HT-29 (cell line): ENCODE measurements at regions not wholly inside any gene's neighbourhood (a gene's known extent, or its start where the extent isn't known, plus 50 kb on each side); places are given as distances from the start of the nearest gene placed in this dataset.
"Not testable (repeated sequence)": the region's sequence is repeated elsewhere in the genome, so short reads cannot be mapped to it uniquely, and the experiment has no call there.

Experiments
- DNase-seq: peaks from one replicate; pipeline ENCODE4 v3.0.0-alpha.2; 2015; ENCODE audit warnings: low spot score

DNA sequence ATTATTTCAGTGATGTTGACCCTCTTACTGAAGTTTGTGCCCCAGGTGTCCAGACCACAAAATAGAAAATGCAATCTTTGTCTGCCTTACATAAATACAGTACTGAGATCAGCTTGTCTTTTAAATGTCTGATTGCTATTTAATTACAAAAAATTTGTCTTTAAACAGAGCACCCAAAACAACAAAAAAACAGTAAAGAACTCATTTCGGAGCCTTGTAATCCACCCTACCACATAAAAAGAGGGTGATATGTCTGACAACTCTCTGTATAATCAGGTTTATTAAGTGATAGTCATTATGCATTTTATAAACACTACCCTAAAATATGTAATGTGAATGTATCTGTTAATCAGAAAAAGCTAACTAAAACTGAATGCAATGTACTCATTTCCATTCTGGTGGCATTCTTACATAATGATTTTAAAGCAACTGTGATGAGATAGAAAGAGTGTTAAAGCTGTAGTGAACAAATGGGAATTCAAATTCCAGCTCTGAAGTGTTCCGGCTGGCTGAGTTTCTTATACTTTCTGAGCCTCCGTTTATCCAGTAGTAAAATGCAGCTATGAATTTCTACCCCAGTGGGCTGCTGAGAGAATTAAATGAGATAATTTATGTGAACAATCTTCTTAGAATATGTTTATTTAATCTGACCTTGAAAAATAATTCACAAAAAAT, 486.6 kb downstream of the USP25 start:
- DNase-seq, result no peak

DNA sequence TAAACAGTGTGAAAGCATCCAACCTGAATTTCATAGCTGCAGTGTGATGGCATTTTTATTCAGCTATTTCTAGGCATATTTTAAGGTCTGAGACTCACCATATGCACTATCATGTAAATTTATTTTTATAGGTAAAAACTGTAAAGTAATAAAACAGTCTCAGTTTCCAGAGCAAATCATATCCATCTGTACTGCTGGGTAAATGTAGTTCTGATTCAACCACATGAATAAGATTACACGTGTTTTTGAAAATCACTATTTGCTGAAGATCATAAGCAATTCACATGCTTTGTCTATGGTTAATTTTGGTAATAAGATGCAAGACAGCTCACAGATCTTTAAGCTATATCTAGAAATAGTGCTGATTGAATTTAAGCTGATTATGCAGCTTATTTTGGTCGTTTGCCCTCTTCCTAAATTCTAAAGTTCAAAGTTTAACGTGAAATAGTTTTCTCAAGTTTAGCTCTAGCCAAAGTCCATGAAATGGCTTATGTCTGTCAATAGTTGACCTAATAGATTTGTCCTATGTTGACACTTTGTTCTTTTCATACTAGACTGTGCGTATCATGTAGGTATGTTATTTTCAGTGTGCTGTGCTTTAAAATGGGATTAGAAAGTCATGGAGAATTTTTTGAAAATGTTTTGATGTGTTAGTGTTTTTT, 489.0 kb downstream of the USP25 start:
- DNase-seq, result no peak

DNA sequence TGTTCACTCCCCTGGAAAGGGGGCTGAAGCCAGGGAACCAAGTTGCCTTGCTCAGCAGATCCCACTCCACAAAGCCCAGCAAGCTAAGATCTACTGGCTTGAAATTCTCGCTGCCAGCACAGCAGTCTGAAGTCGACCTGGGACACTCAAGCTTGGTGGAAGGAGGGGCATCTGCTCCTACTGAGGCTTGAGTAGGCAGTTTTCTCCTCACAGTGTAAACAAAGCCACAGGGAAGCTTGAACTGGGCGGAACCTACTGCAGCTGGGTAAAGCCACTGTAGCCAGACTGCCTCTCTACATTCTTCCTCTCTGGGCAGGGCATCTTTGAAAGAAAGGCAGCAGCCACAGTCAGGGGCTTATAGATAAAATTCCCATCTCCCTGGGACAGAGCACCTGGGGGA, 495.0 kb downstream of the USP25 start:
- DNase-seq, result not testable (repeated sequence)

GRCh38 chr21:16239659-16240265, 510.0 kb downstream of the USP25 start:
- no peak for DNase-seq

GRCh38 chr21:16241016-16241415, 511.2 kb downstream of the USP25 start:
- no peak for DNase-seq

DNA sequence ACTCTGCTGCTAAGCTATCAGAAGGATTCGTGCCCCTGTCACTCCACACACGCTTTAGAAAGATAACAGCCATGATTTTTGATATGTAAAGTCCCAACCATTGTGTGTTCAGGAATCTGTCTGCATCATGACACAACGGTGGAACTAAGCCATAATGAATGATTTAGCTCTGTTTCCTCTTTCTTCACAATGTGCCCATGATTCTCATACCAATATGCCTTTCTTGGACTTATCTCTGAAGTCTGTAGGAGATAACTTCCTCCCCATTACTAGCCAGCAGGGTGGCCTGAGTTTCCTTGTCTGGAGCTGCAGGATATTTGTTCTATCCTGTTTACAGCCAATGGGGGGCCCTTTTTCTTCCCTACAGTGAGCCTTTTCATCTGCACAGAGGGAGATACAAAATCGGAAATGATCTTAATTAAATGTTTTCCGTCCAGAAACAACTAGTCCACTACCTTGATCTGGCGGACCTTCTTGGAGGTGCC, 511.7 kb downstream of the USP25 start:
- no peak for DNase-seq

DNA sequence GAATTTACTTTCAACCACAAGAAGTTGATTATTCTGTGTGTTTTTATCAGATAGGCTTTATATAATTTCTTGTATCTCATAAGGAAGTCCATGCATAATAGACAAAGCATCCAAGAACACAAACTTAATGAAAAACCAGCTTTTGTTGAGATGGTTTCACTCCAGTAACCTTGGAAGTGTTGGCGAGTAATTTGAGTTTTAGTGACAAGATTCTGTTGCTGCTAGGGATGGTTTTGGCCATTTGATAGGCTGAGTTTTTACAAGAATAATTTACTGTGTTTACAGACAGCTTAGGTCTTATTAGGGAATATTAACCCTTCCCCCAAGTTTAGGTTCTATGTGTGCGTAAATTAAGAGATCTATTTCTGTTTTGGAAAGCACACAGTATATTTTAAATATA, 513.6 kb downstream of the USP25 start:
- no peak for DNase-seq

- no peak for DNase-seq
These were observed 518.9 kb downstream of the USP25 start for GRCh38 chr21:16248705-16249104.

DNA sequence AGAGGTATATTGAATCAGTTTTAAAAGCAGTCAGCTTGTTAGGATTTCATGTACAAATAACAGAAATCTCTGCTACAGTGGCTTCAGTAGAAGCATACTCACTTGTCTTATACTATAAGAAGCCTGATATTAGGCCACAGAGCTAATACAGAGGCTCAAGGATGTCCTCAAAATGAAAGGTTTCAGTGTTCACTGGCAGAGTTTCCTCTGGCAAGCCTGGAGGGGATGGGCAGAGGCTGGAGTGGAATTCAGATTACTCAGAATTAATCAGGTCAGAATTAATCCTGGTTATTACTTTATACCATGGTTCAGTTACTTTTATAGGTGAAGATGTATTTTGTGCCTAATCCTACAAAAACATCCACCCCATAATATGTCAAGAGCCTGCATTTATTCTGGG, 520.5 kb downstream of the USP25 start:
- DNase-seq, result no peak

GRCh38 chr21:16258844-16259611, 529.2 kb downstream of the USP25 start:
- DNase-seq, result no peak

DNA sequence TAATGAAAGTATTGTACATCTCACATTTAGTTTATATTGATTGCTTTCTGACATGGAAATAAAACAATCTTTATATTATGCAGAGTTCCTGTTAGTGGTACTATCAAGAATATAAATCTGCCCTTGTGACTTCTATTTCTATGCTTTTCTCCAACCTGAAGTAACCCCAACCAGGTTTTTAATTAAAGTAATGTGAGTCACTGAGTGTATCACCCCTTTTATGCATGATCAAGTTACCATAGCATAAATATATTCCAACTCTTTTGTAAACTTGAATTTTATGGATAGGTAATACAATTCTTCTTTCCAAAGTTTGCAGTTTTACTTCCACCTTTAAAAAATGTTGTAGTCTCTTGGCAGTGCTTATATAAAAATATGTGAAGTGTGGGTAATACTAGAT, 532.3 kb downstream of the USP25 start:
- DNase-seq, result no peak

DNA sequence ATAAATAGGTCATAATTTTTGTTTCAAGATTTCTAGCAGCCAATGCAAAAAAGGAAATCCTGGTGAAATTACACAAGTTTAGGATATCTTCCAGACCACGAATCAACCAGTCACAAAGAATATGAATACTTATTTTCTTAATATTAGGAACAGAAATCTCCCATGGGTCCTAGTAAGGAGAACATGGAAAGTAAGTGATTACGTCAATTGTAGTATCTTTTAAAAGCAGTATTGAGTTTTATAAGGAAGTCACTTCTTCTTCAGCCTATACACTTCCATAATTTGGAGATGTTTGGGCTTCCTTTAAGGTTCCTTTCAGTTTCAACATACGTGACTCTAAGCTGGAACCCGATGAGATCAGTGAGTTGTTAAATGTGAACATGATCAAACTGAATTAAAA, 534.5 kb downstream of the USP25 start:
- DNase-seq, result no peak

- DNase-seq, result no peak
These were observed 539.7 kb downstream of the USP25 start for GRCh38 chr21:16269476-16269875.

GRCh38 chr21:16279731-16280581, 550.2 kb downstream of the USP25 start:
- no peak for DNase-seq

DNA sequence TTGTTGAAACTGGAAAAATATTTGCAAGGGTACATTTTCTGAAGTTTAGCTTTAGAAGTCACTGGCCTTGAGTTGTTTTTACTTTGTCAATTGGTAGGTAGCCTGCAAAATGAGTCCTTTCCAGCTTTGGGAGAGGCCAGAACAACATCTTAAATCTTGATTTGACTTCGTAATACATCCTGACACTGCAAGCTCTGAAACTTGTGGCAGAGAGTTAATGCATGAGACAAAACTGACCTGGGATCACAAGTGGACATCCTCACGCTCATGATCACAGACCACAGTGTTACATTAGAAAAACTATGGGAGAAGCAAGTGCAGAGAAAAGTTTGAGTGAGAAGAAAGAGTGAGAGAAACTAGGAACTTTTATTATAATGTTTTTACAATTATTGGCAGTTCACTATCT, 550.9 kb downstream of the USP25 start:
- no peak for DNase-seq

DNA sequence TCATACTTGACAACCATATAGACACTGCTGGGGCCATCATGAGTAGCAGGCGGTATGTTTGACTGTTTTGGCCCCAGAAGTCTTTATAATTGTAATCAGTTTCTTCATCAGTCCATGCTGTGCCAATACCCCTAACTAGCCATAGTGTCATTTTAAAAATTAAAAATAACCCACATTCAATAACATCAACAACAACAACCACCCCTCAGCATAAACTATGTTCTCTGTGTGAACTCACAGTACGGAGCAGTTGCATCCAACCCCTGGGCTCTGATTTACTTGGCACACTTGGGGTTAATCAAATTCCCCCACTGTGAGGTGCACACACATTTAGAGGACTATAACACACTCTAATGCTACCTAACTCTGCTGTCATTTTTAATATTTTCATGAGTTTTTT, 553.7 kb downstream of the USP25 start:
- DNase-seq, result no peak

DNA sequence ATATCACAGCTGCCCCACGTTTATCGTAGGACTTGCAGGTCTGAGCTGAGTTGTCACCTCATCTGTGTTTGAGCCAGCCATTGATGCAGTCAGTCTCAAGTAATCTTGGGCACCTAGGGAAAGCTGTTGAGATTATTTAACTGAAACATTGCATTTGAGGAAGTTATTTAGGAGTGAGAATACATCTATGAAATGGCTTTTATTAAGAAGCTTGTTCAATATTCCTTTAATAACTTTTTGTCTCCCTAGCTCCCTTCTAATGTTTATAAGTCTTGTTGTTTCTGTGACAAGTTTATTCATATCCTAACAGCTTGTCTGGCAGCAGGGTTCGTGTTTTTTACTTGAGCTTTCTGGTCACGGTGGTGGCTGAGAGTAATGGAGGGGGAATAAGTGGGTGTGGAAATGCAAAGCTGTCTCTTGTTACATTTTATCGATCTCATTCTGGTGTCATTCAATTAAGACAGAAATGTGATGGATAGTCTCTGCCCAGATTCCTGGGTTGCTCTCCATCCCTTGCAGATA, 555.9 kb downstream of the USP25 start:
- DNase-seq, result no peak

DNA sequence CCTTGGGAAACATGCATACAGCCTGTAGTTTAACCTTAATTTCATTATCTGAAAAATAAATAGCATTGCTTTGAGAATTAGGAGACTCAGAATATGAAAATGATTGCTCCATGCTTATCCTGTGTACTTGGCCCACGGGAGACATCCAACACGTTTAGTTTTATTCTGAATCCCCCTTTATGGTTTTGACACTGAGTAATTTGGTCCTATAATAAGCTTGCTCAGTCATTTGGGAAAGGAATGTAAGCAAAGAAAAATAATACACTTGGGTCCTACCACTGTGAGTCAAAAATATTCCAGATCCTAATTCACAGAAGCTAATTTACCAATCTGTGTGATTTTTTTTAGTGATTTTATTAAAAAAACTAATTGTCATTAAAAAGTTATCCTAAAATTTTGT, 557.3 kb downstream of the USP25 start:
- no peak for DNase-seq

DNA sequence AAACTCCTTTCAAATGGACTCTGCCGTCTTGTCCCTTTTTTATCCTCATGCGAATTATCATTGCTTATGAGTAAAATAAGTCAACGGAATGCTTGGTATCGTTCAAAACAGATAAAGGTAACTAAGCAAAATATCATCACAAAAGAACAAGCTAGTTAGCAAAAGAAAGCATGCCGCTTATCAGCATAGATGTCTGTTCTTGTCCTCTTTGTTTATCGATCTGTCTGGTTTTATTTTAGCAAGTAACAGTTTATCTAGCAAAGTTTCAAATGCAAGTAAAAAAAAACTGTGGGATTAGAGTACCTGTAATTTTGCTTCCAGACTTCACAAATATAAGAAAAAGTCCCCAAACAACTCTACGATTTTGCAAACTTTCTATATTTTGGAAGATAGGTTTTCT, 561.5 kb downstream of the USP25 start:
- no peak for DNase-seq

GRCh38 chr21:16294128-16294527, 564.3 kb downstream of the USP25 start:
- DNase-seq, result no peak

DNA sequence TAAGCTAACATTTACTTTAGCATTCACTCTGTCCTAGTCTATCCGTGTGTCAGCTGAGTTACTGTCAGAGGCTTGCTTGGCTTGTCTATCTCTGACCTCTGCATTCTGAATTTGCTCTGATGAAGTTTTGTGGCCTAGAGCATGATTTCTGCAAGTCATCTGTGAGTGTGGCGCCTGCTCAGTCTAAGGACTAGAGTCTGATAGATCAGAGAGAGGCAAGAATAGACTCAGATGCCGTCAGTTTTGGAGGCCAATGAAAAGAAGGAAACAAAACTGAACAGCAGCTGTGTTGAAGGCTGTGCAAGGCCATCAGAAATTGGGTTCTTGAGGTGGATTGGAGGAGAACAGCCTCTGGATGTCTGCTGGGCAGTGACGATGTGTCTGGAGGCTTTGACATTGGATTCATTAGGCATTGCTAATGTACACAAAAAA, 573.1 kb downstream of the USP25 start:
- no peak for DNase-seq
